Neuronal stem cell (in vitro differentiated cells): ENCODE measurements at regions not wholly inside any gene's neighbourhood (a gene's known extent, or its start where the extent isn't known, plus 50 kb on each side); places are given as distances from the start of the nearest gene placed in this dataset.
A peak's percentile ranks its signal among the peaks of the same experiment; 100 is the strongest.

Source experiments
- DNase-seq: peaks from one replicate; pipeline ENCODE4 v3.0.0-alpha.2; 2013; ENCODE audit warnings: low spot score
- H2AFZ ChIP-seq: one replicate; pipeline ENCODE4 v1.6.1; 2013; ENCODE audit warnings: mild to moderate bottlenecking, low read length, inconsistent platforms
- H2AK5ac ChIP-seq: 2 replicates; pipeline ENCODE4 v1.6.1; 2013; ENCODE audit warnings: low read depth, mild to moderate bottlenecking, inconsistent platforms, low read length, moderate library complexity, mixed read lengths
- H2BK120ac ChIP-seq: 2 replicates; pipeline ENCODE4 v1.6.1; 2013; ENCODE audit warnings: low read depth, mild to moderate bottlenecking, inconsistent platforms, low read length, moderate library complexity, mixed read lengths
- H2BK12ac ChIP-seq: one replicate; pipeline ENCODE4 v1.6.1; 2013; ENCODE audit warnings: low read length, inconsistent platforms
- H2BK15ac ChIP-seq: 2 replicates; pipeline ENCODE4 v1.6.1; 2013; ENCODE audit warnings: mild to moderate bottlenecking, low read length, inconsistent platforms, mixed read lengths
- H2BK5ac ChIP-seq: one replicate; pipeline ENCODE4 v1.6.1; 2013; ENCODE audit warnings: inconsistent platforms, mild to moderate bottlenecking, low read length, moderate library complexity
- H3K14ac ChIP-seq: one replicate; pipeline ENCODE4 v1.6.1; 2013; ENCODE audit warnings: low read length, inconsistent platforms
- H3K18ac ChIP-seq: 2 replicates; pipeline ENCODE4 v1.6.1; 2013; ENCODE audit warnings: low read length, inconsistent platforms
- H3K23ac ChIP-seq: 2 replicates; pipeline ENCODE4 v1.6.1; 2013; ENCODE audit warnings: low read depth, mild to moderate bottlenecking, mixed read lengths, low read length, inconsistent platforms; ENCODE audit not compliant: poor library complexity
- H3K27ac ChIP-seq: replicated peaks from 3 replicates; pipeline ENCODE4 v1.5.1; 2013; ENCODE audit warnings: low read length, inconsistent platforms
- H3K27me3 ChIP-seq, 3 experiments: 2 replicates each; pipeline ENCODE4 v1.6.1; 2013; ENCODE audit warnings: low read length in 3 of 3, mild to moderate bottlenecking in 2 of 3, inconsistent platforms in 1 of 3, low read depth in 1 of 3, mixed read lengths in 1 of 3, moderate library complexity in 1 of 3; ENCODE audit not compliant: control insufficient read depth in 3 of 3, insufficient read depth in 3 of 3
- H3K36me3 ChIP-seq, 2 donors: replicated peaks in 1 of 2; 2 replicates each; pipeline ENCODE4 v1.6.1; 2013; ENCODE audit warnings: low read length in 2 of 2; ENCODE audit not compliant: control insufficient read depth in 2 of 2, insufficient read depth in 2 of 2
- H3K4ac ChIP-seq: 2 replicates; pipeline ENCODE4 v1.6.1; 2013; ENCODE audit warnings: inconsistent platforms, mild to moderate bottlenecking, low read length, moderate library complexity
- H3K4me1 ChIP-seq, 2 donors: 1 replicate in 1 of 2; 2 replicates in 1 of 2; pipeline ENCODE4 v1.6.1; 2013; ENCODE audit warnings: low read length in 2 of 2, low read depth in 1 of 2; ENCODE audit not compliant: control insufficient read depth in 2 of 2, insufficient read depth in 1 of 2
- H3K4me2 ChIP-seq: one replicate; pipeline ENCODE4 v1.6.1; 2013; ENCODE audit warnings: mild to moderate bottlenecking, low read length, inconsistent platforms; ENCODE audit not compliant: insufficient read depth, poor library complexity, severe bottlenecking
- H3K4me3 ChIP-seq, 2 donors: 2 replicates each; pipeline ENCODE4 v1.5.1; 2013; ENCODE audit warnings: low read length in 2 of 2, mild to moderate bottlenecking in 2 of 2, inconsistent platforms in 1 of 2, moderate library complexity in 1 of 2
- H3K79me1 ChIP-seq: one replicate; pipeline ENCODE4 v1.6.1; 2013; ENCODE audit warnings: low read depth, mild to moderate bottlenecking, inconsistent platforms, low read length, moderate library complexity
- H3K9ac ChIP-seq: one replicate; pipeline ENCODE4 v1.6.1; 2013; ENCODE audit warnings: mild to moderate bottlenecking, low read depth, low read length, inconsistent platforms; ENCODE audit not compliant: poor library complexity
- H3K9me3 ChIP-seq, 2 donors: replicated peaks in 1 of 2; 2 replicates each; pipeline versions ENCODE3 to v1.6.1; 2013; ENCODE audit warnings: low read length in 2 of 2, mild to moderate bottlenecking in 2 of 2, inconsistent platforms in 1 of 2, low read depth in 1 of 2, mixed read lengths in 1 of 2, moderate library complexity in 1 of 2; ENCODE audit not compliant: control insufficient read depth in 2 of 2, insufficient read depth in 1 of 2
- H4K8ac ChIP-seq: one replicate; pipeline ENCODE4 v1.6.1; 2013; ENCODE audit warnings: low read depth, mild to moderate bottlenecking, inconsistent platforms, low read length, moderate library complexity
- H4K91ac ChIP-seq: one replicate; pipeline ENCODE4 v1.6.1; 2013; ENCODE audit warnings: low read length, low read depth, mild to moderate bottlenecking, inconsistent platforms; ENCODE audit not compliant: poor library complexity
- WGBS, 2 donors: extraction: QIAGEN DNeasy Blood & Tissue Kit; methylation state at CpG; one replicate each; pipeline ENCODE4 v1.1.7; 2013; ENCODE audit warnings: missing lambda C conversion rate in 2 of 2, mixed read lengths in 1 of 2; ENCODE audit not compliant: insufficient read length in 2 of 2, insufficient replicate concordance in 1 of 2; ENCODE audit errors: extremely low coverage in 2 of 2; 5-methylcytosine and 5-hydroxymethylcytosine counted together

DNA sequence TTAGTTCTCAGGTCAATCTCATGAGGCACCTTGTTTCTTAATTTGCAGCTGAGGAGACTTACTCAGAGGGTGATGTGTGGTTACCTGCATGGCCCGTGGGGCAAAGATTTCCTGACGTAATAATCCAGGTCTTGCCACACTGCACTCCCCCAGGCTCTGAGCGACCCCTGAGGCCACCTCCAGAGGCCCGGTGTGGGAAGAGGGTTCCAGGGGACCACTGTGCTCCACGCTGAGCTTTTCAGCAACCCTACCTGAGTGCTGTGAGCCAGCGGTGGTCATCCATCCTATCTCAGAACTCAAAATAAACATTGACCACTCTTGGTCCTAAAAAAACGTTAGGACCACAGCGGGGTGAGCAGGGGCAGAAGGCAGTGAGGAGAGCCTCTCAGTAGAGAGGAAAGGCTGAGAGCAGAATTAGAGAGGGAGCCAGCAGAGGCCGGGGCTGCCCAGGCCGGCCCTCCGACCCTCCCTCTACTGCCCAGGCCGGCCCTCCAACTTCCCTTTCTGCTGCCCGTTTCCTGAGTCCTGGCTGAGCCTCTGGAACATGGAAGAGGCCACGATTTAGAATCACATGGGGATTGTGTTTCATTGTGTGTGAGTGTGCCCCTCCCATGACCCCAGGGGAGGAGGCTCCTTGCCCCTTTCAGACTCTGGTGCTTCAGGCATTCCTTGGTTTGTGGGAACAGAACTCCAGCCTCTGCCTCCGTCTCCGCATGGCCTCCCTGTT, 188.2 kb upstream of the DIO3 start:
- H3K4ac ChIP-seq, result no peak overlapping the region
- no peak overlapping the region for H3K4me3 ChIP-seq
- H2AFZ ChIP-seq, result peak overlapping the region; percentile 36
- peaks cover 0 to 2% (median 0%) of the 10 kb centered on the region in 3 experiments for H3K27me3 ChIP-seq
- no CpG with 5 or more reads among the region's 16 CpGs for WGBS, 2 donors
- no peak for DNase-seq
- H3K23ac ChIP-seq, result no peak overlapping the region
- H3K4me2 ChIP-seq, result no peak overlapping the region
- H3K27ac ChIP-seq, result no peak overlapping the region
- H3K36me3 ChIP-seq, result no peaks in the 10 kb centered on the region
- peaks cover 1 to 6% of the 10 kb centered on the region in 2 donors for H3K4me1 ChIP-seq
- H4K8ac ChIP-seq, result no peak overlapping the region
- no peak overlapping the region for H2BK12ac ChIP-seq
- H3K9me3 ChIP-seq, result no peaks in the 10 kb centered on the region
- no peak overlapping the region for H2BK5ac ChIP-seq
- peak overlapping the region; percentile 32 for H3K18ac ChIP-seq
- H2BK15ac ChIP-seq, result no peak overlapping the region
- no peaks in the 10 kb centered on the region for H3K79me1 ChIP-seq
- H2BK120ac ChIP-seq, result no peak overlapping the region
- H2AK5ac ChIP-seq, result no peak overlapping the region
- no peak overlapping the region for H3K9ac ChIP-seq
- H4K91ac ChIP-seq, result no peak overlapping the region
- no peak overlapping the region for H3K14ac ChIP-seq

DNA sequence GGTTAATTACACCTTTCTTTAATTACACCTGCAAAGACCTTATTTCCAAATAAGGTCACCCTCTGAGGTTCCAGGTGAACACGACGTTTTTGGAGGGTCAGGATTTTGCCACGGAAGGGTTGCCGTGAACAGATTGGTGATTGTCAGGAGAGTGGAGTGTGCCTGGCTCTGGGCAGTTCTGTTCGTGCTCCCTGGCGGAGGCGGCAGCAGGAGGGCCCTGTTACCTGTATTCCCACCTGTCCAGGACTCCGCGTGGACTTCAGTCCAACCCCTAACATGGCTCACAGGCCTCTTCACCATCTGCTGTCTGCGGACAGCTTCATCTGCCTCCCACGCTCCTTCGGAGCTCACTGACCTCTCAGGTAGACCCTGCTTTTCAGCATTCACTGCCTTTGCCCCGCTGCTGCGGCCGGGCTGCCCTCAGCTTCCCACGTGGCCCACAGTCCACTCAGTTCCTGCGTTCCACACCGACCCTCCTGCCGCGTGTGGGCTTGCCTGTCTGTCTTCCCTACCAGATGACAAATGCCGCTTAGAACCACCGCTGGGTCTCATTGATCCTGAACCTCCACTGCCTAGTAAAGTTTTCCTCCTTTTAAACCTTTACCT, 187.5 kb upstream of the DIO3 start:
- Histone ChIP-seq H3K23ac (no peak overlapping the region), H2AFZ (no peak overlapping the region), H2BK120ac (no peak overlapping the region), H3K27ac (no peak overlapping the region), H3K4me3 (no peak overlapping the region), H3K9ac (no peak overlapping the region), H4K8ac (no peak overlapping the region), H3K9me3 (no peaks in the 10 kb centered on the region), H3K18ac (peak overlapping the region; percentile 15), H2BK12ac (no peak overlapping the region), H4K91ac (no peak overlapping the region), H3K14ac (no peak overlapping the region), H2AK5ac (no peak overlapping the region), H3K4ac (no peak overlapping the region), H2BK15ac (no peak overlapping the region), H2BK5ac (no peak overlapping the region), H3K36me3 (no peaks in the 10 kb centered on the region), H3K79me1 (no peaks in the 10 kb centered on the region), H3K27me3 (peaks cover 0 to 2% (median 0%) of the 10 kb centered on the region in 3 experiments), H3K4me1 (peaks cover 1 to 6% of the 10 kb centered on the region in 2 donors), H3K4me2 (no peak overlapping the region)
- DNase-seq, result no peak
- no CpG with 5 or more reads among the region's 22 CpGs for WGBS, 2 donors

DNA sequence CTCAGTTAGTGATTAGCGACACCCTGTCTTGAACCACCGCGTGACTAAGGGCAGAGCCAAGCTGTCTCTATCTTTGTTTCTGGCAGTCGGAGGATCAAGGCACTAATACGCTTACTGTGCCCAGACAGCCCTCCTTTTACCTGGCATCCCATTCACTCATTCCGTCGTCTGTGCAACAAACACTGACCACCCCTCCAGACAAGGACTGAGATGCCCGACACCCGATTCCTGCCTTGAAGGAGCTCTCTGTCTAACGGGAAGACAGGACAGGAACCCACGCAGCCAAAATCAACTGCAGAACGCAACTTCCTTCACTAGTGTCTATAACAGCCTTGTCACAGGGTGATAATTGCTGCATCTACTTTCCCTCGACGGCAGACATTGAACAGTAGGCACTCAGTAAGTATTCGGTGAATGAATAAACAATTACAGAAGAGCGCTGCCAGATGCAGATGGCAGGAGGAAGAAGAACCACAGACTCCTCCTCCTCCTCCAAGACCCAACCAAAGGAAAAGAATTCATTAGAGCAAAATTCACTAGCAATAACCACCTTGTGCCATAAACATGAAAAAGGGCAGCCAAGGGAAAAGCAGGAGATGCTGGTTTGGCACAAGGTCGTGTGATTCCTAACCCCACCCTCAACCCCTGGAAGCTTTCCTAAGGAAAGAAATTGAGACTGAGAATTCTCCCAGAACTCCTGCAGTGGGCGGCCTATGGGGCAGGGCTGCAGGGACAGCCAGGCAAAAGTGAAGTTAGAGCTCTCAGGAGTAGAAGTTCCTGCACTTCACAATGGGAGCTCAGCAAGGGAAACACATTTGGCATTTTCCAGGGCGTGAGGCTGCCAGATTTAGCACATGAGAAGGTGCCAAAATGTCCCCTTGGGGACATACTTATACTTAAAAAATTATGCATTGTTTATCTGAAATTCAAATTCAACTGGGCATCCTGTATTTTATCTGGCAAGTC, 186.6 kb upstream of the DIO3 start:
- peak overlapping the region; percentile 16 for H3K18ac ChIP-seq
- no peak overlapping the region for H2BK5ac ChIP-seq
- no peak overlapping the region for H2AK5ac ChIP-seq
- no peaks in the 10 kb centered on the region for H3K79me1 ChIP-seq
- peaks cover 1 to 6% of the 10 kb centered on the region in 2 donors for H3K4me1 ChIP-seq
- no peak overlapping the region for H4K8ac ChIP-seq
- no peak overlapping the region for H3K27ac ChIP-seq
- no peak overlapping the region for H3K4ac ChIP-seq
- no peak overlapping the region for H3K4me3 ChIP-seq
- no peak overlapping the region for H2BK12ac ChIP-seq
- no peak overlapping the region for H3K4me2 ChIP-seq
- no peak overlapping the region for H3K9ac ChIP-seq
- H3K36me3 ChIP-seq, result no peaks in the 10 kb centered on the region
- peak overlapping the region; percentile 68 for H2BK15ac ChIP-seq
- no peak overlapping the region for H2BK120ac ChIP-seq
- H3K9me3 ChIP-seq, result no peaks in the 10 kb centered on the region
- no peak overlapping the region for H3K14ac ChIP-seq
- H3K27me3 ChIP-seq, result peaks cover 0 to 2% (median 0%) of the 10 kb centered on the region in 3 experiments
- H3K23ac ChIP-seq, result no peak overlapping the region
- no peak overlapping the region for H2AFZ ChIP-seq
- DNase-seq, result no peak
- H4K91ac ChIP-seq, result no peak overlapping the region
- WGBS, 2 donors, result no CpG with 5 or more reads among the region's 19 CpGs
